Right atrium auricular region (tissue), 2 donors: ENCODE measurements at regions not wholly inside any gene's neighbourhood (a gene's known extent, or its start where the extent isn't known, plus 50 kb on each side); places are given as distances from the start of the nearest gene placed in this dataset.

Source experiments
- DNase-seq: peaks from one replicate; pipeline ENCODE4 v3.0.0-alpha.2; 2019; ENCODE audit warnings: low spot score
- H3K27ac ChIP-seq, 2 donors: fragments of 200-600 bp; sonication (generic); 1 replicate in 1 of 2; 2 replicates in 1 of 2; pipeline ENCODE4 v1.5.1; 2016 to 2019
- H3K27me3 ChIP-seq, 2 donors: fragments of 200-600 bp; sonication (generic); one replicate each; pipeline versions ENCODE4 v1.5.1 to v1.6.0; 2017 to 2019
- H3K36me3 ChIP-seq: fragments of 200-600 bp; sonication (generic); one replicate; pipeline ENCODE4 v1.5.1; 2016
- H3K4me1 ChIP-seq, 2 donors: fragments of 200-600 bp; sonication (generic); one replicate each; pipeline versions ENCODE4 v1.5.1 to v1.6.0; 2017 to 2019
- H3K4me3 ChIP-seq, 2 donors: fragments of 200-600 bp; sonication (generic); 1 replicate in 1 of 2; 2 replicates in 1 of 2; pipeline ENCODE4 v1.5.1; 2017 to 2019; ENCODE audit warnings: mild to moderate bottlenecking in 1 of 2, moderate library complexity in 1 of 2
- H3K9me3 ChIP-seq, 2 donors: fragments of 200-600 bp; sonication (generic); one replicate each; pipeline ENCODE4 v1.5.1; 2019
- CTCF ChIP-seq, 2 donors: fragments of 200-600 bp; sonication (generic); IDR thresholded peaks; one replicate each; pipeline ENCODE4 v1.5.1; 2019; ENCODE audit warnings: antibody characterized with exemption in 2 of 2

GRCh38 chr9:89935115-89935514 is 330.3 kb downstream of the GADD45G start:
- no peak for DNase-seq
- Histone ChIP-seq H3K36me3 (no peaks in the 10 kb centered on the region), H3K4me3 (no peak overlapping the region), H3K9me3 (no peaks in the 10 kb centered on the region), H3K4me1 (peaks cover 0 to 4% of the 10 kb centered on the region in 2 donors), H3K27me3 (no peaks in the 10 kb centered on the region), H3K27ac (no peak overlapping the region)
- no peak for TF ChIP-seq CTCF (IDR thresholded peaks at IDR 0.05)

GRCh38 chr9:89935801-89936200 is 331.0 kb downstream of the GADD45G start:
- DNase-seq: no peak
- H3K36me3 ChIP-seq: no peaks in the 10 kb centered on the region
- TF ChIP-seq CTCF (IDR thresholded peaks at IDR 0.05): no peak
- no peaks in the 10 kb centered on the region for H3K4me1 ChIP-seq
- no peaks in the 10 kb centered on the region for H3K27me3 ChIP-seq
- H3K9me3 ChIP-seq: no peaks in the 10 kb centered on the region
- no peak overlapping the region for H3K4me3 ChIP-seq
- no peak overlapping the region for H3K27ac ChIP-seq

- DNase-seq: no peak
- TF ChIP-seq CTCF (IDR thresholded peaks at IDR 0.05): no peak
- no peaks in the 10 kb centered on the region for H3K4me1 ChIP-seq
- H3K27ac ChIP-seq: no peak overlapping the region
- H3K36me3 ChIP-seq: no peaks in the 10 kb centered on the region
- no peak overlapping the region for H3K4me3 ChIP-seq
- H3K9me3 ChIP-seq: no peaks in the 10 kb centered on the region
- no peaks in the 10 kb centered on the region for H3K27me3 ChIP-seq
Observed at GRCh38 chr9:89937051-89937450, 332.2 kb downstream of the GADD45G start.

- no peak overlapping the region for H3K4me3 ChIP-seq
- H3K36me3 ChIP-seq: no peaks in the 10 kb centered on the region
- no peak overlapping the region for H3K27ac ChIP-seq
- DNase-seq: no peak
- no peaks in the 10 kb centered on the region for H3K4me1 ChIP-seq
- TF ChIP-seq CTCF (IDR thresholded peaks at IDR 0.05): no peak
- no peaks in the 10 kb centered on the region for H3K9me3 ChIP-seq
- H3K27me3 ChIP-seq: no peaks in the 10 kb centered on the region
Observed at GRCh38 chr9:89939181-89939580, 334.4 kb downstream of the GADD45G start.

GRCh38 chr9:89939626-89940292 is 334.9 kb downstream of the GADD45G start:
- Histone ChIP-seq H3K36me3 (no peaks in the 10 kb centered on the region), H3K9me3 (no peaks in the 10 kb centered on the region), H3K27ac (no peak overlapping the region), H3K27me3 (no peaks in the 10 kb centered on the region), H3K4me1 (no peaks in the 10 kb centered on the region), H3K4me3 (no peak overlapping the region)
- no peak for DNase-seq
- no peak for TF ChIP-seq CTCF (IDR thresholded peaks at IDR 0.05)

GRCh38 chr9:89940625-89941024 is 335.8 kb downstream of the GADD45G start:
- H3K4me1 ChIP-seq: no peaks in the 10 kb centered on the region
- no peak overlapping the region for H3K27ac ChIP-seq

More at GRCh38 chr9:89940625-89941024, 335.8 kb downstream of the GADD45G start:
- Histone ChIP-seq H3K4me3 (no peak overlapping the region), H3K9me3 (no peaks in the 10 kb centered on the region), H3K27me3 (no peaks in the 10 kb centered on the region), H3K36me3 (no peaks in the 10 kb centered on the region)
- no peak for TF ChIP-seq CTCF (IDR thresholded peaks at IDR 0.05)
- no peak for DNase-seq
